ENCODE measurements at regions not wholly inside any gene's neighbourhood (a gene's known extent, or its start where the extent isn't known, plus 50 kb on each side); places are given as distances from the start of the nearest gene placed in this dataset.

GRCh38 chr18:22734105-22734661 is 198.9 kb upstream of the RBBP8 start:
- TF ChIP-seq CTCF (IDR thresholded peaks at IDR 0.05) (no peak), POLR2A (IDR thresholded peaks at IDR 0.05) (no peak)
- Histone ChIP-seq H3K27ac (no peak overlapping the region), H3K36me3 (no peaks in the 10 kb centered on the region), H3K4me3 (no peak overlapping the region), H3K4me1 (no peaks in the 10 kb centered on the region), H3K9me3 (no peaks in the 10 kb centered on the region), H3K27me3 (no peaks in the 10 kb centered on the region)
- DNase-seq: no peak

GRCh38 chr18:22734791-22735627 is 198.1 kb upstream of the RBBP8 start:
- Histone ChIP-seq H3K4me3 (no peak overlapping the region), H3K4me1 (no peaks in the 10 kb centered on the region), H3K27me3 (no peaks in the 10 kb centered on the region), H3K9me3 (no peaks in the 10 kb centered on the region), H3K27ac (no peak overlapping the region), H3K36me3 (no peaks in the 10 kb centered on the region)
- no peak for TF ChIP-seq POLR2A (IDR thresholded peaks at IDR 0.05)
- no peak for TF ChIP-seq CTCF (IDR thresholded peaks at IDR 0.05)
- DNase-seq: no peak

- no peak for DNase-seq
- no peak for TF ChIP-seq CTCF (IDR thresholded peaks at IDR 0.05)
- TF ChIP-seq POLR2A (IDR thresholded peaks at IDR 0.05): no peak
- no peak overlapping the region for H3K27ac ChIP-seq
Measured at GRCh38 chr18:22737054-22737453, 196.1 kb upstream of the RBBP8 start.

GRCh38 chr18:22739061-22739642 is 194.0 kb upstream of the RBBP8 start:
- no peak for DNase-seq
- no peaks in the 10 kb centered on the region for H3K4me1 ChIP-seq
- no peaks in the 10 kb centered on the region for H3K27me3 ChIP-seq
- H3K4me3 ChIP-seq: no peak overlapping the region
- H3K9me3 ChIP-seq: no peaks in the 10 kb centered on the region
- H3K36me3 ChIP-seq: no peaks in the 10 kb centered on the region
- TF ChIP-seq CTCF (IDR thresholded peaks at IDR 0.05) (no peak), POLR2A (IDR thresholded peaks at IDR 0.05) (no peak)
- no peak overlapping the region for H3K27ac ChIP-seq

More at GRCh38 chr18:22737054-22737453, 196.1 kb upstream of the RBBP8 start:
- H3K4me3 ChIP-seq: no peak overlapping the region
- no peaks in the 10 kb centered on the region for H3K4me1 ChIP-seq
- no peaks in the 10 kb centered on the region for H3K27me3 ChIP-seq
- no peaks in the 10 kb centered on the region for H3K36me3 ChIP-seq
- H3K9me3 ChIP-seq: no peaks in the 10 kb centered on the region

- no peaks in the 10 kb centered on the region for H3K36me3 ChIP-seq
- no peak for DNase-seq
- no peak overlapping the region for H3K4me3 ChIP-seq
- no peaks in the 10 kb centered on the region for H3K9me3 ChIP-seq
- no peak overlapping the region for H3K27ac ChIP-seq
- no peak for TF ChIP-seq CTCF (IDR thresholded peaks at IDR 0.05)
- no peak for TF ChIP-seq POLR2A (IDR thresholded peaks at IDR 0.05)
- H3K27me3 ChIP-seq: no peaks in the 10 kb centered on the region
- H3K4me1 ChIP-seq: no peaks in the 10 kb centered on the region
Measured at GRCh38 chr18:22739789-22740188, 193.3 kb upstream of the RBBP8 start.

Measured in Peyer's patch (tissue), 4 donors.